HG02763 (cell line): ENCODE measurements at regions not wholly inside any gene's neighbourhood (a gene's known extent, or its start where the extent isn't known, plus 50 kb on each side); places are given as distances from the start of the nearest gene placed in this dataset.
"Not testable (repeated sequence)": the region's sequence is repeated elsewhere in the genome, so short reads cannot be mapped to it uniquely, and the experiment has no call there.

Experiments used
- ATAC-seq: cut with Tn5 transposase; IDR thresholded peaks from one replicate; pipeline ENCODE4 v1.9.1; 2021; ENCODE audit warnings: mild to moderate bottlenecking, moderate library complexity; ENCODE audit not compliant: unreplicated experiment

DNA sequence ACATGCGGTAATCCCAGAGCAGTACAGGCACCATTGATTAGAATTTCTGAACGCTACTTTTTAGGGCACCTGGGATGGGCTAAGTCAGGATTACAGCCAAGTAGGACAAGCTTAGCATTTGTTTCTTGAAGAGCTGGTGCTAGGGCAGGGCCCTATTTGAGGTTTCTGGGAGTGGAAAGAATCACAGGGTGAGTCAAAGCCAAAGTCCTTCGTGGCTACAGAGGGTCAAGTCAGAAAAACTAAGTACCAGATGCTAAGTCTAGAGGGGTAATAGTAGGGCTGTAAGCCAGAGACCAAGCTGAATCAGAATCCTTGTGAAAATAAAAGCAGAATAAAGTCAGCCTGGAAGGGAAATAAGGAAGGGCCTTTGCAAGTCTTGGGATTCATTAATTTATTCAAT is 448.6 kb downstream of the ZIC3 start:
- no peak for ATAC-seq

DNA sequence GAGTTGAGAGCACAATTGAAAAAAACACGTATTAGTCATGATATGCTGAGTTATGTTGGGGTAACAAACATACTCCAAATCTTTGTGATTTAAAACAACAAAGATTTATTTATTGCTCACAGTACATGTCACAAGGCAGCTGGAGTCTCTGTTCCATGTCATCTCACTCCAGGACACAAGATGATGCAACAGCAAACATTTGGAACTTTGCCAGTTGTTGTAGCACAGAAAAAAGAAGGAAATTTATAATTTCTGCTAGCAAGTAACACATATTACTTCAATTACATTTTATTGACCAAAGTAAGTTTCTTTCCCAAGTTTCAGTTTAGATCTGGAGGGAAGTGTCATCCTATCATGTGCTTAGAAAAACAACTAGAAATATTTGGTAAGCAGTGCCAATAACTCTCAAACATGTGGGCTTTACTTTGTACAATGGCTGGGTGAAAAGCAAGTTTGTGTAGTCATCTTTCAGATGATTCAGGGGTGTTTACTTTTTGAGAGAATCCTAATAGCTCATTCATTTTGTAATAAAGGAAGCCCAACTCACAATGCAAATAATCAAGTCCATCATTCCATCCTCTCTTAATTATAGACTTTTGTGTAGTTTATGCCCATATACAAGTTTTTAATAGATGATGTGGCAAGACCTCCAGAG is 452.3 kb downstream of the ZIC3 start:
- ATAC-seq = no peak

DNA sequence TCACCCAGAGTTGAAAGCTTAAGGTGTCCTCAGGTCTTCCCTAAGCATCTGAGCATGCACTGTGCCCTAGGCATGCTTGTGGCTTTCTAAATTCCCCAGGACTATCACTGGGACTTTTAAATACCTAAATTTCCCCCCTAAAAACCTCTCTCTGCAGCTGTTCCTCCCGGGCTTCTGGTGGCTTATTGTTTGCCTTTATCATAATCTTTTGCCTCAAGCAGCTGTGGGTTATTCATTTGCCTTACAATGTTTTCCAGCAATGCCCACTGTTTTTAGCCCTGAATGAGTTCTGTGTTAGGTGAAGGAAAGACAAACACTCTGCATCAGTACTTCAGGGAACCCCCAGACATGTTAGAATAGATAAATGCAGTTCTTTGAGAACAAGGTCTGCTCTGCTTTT is 455.0 kb downstream of the ZIC3 start:
- ATAC-seq = no peak

DNA sequence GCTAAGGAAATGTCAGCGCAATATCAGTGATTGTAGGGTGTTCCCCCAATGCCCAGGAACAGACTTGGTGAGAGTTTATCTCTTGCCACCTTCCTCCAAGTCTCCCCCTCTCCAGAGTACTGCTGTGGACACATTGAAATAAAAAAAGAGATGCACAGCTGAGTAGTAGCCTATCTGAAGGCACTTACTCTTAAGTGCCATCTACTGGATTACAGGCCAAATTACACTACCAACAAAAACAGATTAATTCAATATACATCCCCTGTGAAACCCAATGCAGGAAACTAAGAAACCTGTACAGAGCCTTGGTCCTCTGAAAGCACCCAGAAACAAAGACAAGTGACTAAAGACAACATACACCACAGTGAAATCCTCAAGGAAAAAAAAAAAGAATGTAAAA is 460.3 kb downstream of the ZIC3 start:
- no peak for ATAC-seq

DNA sequence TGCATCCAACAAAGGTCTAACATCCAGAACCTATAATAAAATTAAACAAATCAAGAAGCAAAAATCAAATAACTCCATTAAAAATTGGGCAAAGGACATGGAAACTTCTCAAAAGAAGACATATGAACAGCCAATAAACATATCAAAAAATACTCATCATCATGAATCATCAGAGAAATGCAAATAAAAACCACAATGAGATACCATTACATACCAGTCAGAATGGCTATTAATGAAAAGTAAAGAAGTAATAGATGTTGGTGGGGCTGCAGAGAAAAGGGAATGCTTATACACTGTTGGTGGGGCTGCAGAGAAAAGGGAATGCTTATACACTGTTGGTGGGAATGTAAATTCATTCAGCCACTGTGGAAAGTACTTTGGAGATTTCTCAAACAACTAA is 465.8 kb downstream of the ZIC3 start:
- ATAC-seq = no peak

DNA sequence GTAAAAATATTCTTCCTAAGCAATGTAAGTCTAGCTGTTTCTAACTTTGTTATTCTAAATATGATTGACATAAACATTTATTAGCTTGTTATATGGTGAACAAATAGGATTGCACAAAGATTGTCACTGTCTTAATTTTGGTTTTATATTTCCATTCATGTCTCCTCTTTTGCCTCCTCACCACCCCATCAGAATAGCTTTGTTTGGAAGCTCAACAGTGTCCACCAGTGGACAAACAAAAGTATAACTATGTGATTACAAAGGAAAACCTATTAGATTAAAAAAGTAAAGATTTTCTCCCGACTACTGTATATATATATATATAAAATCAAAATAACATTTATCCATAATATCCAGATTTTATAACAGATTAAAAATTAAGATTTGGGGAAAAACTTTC is 468.2 kb downstream of the ZIC3 start:
- no peak for ATAC-seq

DNA sequence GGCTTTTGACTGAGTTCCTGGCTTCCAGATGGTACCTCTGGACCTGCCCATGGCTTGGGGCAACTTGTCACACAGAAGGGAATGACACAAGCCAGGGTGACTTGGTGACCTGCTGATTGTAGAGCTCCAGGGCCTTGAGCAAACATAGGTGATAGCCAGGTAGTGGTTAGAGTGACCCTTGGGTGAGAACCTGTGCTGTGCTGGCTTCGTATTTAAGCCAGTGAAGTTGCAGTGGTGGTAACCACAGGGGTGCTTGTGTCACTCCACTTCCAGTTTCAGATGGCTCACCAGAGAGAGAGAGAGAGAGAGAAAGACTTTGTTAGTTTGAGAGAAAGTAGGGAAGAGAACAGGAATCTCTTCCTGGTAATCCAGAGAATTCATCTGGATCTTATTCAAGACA is 471.6 kb downstream of the ZIC3 start:
- ATAC-seq = no peak

DNA sequence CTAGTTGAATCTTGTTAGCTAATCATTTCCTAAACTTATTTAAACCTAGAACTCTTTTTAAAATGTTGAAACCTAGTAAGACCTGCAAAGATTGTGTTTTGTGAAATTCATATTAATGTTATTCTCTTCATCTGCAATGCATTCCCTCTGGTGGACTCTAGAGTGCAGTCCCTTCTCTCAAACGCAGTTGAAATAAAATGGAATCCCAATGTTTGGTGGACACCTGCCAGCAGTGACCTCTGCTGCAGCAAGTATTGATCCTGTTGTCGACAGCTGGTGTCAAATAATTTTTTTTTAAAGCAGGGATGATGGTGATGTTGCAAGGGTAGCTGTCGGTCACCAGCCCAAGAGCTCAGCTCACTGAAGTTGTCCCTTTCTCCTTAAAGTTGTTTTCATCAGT is 492.0 kb downstream of the ZIC3 start:
- ATAC-seq = no peak

DNA sequence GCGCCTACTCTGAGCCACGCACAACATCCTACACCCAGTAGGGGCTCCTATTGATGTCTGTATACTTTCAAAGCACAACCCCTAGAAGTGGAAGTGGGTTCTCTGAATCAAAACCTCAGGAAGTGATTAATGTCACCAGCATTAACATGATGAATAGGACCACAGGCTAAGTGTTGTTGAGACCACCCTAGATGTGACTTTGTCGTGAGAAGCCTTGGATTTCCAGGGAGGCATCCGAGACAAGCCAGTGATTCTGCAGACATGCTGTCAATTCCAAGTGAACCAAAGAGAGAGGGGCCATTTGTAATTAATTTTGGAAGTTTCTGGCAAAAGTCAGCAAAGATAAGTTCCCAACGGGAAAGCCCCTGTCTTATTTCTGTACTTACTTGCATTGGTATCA is 493.0 kb downstream of the ZIC3 start:
- no peak for ATAC-seq

DNA sequence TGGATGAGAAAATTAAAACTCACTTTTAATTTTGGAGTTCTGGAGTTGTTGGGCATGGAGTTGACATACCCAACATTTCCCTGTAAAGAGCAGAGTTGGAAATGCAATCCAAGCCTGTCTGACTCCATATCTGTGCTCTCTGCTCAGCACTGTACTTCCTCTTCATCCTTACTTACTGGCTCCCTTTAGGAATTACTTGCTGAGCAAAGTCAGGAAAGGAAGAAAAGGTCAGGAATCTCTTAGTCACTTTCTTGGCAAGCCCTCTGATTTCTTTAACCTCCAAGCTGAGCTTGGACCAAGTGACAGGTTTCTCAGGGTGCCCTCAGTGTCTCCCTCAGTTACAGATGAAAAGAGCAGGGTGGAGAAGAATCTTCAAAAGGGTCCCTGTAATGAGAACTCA is 501.5 kb downstream of the ZIC3 start:
- no peak for ATAC-seq

DNA sequence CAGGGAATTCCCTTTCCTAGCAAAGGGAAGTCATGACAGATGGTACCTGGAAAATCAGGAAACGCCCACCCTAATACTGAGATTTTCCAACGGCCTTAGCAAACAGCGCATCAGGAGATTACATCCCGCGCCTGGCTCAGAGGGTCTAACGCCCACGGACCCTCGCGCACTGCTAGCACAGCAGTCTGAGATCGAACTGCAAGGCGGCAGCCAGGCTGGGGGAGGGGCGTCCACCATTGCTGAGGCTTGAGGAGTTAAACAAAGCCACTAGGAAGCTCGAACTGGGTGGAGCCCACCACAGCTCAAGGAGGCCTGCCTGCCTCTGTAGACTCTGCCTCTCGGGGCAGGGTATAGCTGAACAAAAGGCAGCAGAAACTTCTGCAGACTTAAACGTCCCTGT is 507.7 kb downstream of the ZIC3 start:
- no peak for ATAC-seq

DNA sequence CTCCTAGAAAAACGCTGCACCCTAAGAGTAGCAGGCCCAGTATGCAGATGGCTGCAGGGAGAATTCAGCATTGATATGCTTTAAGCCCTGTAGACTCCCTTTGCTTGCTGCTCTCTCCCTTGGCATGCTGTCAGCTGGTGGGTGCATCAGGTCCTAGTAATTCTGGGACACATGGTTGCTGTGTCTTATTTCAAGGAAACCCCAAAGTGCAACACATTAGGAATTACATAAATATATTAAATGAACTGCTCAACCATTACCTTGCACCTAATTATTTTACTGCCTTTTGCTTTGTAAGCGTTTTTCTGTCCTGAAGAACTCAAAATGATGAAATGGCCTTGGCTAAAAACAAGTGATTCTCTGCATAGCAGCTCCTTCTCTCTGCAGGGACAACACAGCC is 516.3 kb downstream of the ZIC3 start:
- ATAC-seq = no peak

DNA sequence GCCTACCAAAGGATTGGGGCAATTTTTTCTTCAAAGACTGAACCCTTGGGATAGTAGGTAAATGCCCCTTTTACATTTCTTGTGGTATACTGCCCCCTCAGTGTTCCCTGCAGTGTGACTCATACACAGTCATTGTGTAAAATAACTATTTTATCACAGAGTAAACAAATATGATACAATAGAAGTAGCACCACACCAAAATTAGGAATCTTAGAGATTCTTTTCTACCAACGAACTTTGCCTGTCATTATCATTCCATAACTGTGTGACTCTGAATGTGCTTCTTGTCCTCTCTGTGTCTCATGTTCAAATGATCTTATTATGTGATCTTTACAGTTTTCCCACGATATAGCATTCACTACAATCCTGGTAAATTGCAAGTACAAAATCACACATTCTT is 517.0 kb downstream of the ZIC3 start:
- ATAC-seq = no peak

DNA sequence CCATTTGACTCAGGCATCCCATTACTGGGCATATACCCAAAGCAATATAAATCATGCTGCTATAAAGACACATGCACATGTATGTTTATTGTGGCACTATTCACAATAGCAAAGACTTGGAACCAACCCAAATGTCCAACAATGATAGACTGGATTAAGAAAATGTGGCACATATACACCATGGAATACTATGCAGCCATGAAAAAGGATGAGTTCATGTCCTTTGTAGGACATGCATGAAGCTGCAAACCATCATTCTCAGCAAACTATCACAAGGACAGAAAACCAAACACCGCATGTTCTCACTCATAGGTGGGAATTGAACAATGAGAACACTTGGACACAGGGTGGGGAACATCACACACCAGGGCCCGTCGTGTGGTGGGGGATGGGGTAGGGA is 545.0 kb downstream of the ZIC3 start:
- not testable (repeated sequence) for ATAC-seq

DNA sequence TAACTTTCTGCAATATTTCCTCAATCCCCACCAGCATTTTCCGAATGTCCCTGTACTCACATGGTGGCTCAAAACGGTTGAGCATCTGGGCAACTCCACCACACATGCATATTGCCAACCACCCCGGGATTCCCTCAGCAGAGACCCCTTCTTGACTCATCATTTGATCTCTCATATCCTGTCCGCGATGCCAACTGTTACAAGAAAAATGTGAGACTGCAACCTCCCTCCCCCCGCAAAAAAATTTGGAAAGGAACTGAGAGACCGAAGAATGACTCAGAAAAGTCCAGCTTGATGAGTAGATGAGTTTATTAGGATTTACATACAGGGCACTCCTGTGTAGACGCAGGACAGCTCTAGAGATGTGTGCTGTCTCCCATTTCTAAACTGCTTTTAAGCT is 561.4 kb downstream of the ZIC3 start:
- no peak for ATAC-seq

DNA sequence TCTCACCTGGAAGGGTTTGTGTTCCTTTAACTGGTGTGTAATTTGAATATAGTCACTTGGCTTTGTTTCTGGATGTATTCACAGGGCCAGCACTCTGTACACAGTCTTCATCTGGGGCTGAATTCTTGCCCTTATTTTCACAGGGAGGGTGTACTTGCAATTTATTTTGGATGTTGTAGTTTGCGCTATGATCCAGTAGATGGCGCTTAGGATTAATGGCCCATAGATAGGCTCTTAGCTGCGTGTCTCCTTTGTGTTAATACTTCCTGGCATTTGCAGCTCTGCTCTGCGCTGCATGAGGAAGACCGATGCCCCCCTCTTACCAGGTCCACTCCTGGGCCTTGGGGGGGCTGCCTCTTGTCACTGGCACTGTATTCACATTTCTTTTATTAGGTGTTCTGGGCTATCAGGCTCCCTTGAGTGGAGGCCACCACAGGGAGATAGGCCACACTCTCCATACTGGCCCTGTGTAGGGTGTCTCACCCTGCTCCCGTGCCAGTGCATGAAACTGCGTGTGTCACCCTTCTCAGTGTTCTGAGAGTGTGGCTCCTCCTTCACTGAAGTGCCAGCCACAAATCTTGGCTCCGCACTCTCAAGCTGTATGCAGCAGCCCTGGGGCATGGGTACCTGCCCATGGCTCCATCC is 562.2 kb downstream of the ZIC3 start:
- peak; percentile 92 for ATAC-seq

DNA sequence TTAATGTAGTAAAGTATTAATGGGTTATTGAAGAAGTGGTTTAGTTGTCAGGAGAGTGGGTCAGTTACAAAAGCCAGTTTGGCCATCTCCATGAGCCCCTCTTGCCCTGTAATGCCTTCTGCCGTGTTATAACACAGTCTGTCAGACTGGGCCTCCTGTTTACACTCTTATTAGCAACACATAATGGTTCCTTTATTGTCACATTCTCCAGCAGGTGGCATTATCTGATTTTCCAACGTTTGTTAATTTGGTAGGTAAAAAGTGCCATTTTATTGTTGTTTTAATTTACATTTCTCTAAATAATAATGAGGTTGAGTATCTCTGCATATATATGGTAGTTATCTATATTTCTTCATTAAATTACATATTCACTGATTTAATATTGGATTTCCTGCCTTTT is 560.8 kb downstream of the FGF13 start:
- ATAC-seq = no peak

DNA sequence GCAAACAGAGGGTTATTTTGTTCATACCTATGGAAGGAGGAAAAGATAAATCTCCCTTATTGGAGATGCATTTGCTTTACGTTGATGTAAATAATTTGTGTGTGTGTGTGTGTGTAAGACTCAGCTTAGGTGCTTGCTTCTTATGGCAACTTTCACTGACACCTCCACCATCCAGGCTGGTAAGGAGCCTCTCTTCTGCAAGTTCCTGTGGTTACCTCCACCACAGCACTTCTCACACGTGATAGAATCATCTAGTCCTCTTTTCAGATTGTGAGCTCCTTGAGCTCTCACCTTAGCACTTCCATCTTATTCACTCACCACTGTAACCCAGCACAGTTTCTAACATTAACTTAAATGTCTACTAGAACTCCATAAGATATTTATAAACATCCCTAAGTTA is 553.7 kb downstream of the FGF13 start:
- no peak for ATAC-seq

DNA sequence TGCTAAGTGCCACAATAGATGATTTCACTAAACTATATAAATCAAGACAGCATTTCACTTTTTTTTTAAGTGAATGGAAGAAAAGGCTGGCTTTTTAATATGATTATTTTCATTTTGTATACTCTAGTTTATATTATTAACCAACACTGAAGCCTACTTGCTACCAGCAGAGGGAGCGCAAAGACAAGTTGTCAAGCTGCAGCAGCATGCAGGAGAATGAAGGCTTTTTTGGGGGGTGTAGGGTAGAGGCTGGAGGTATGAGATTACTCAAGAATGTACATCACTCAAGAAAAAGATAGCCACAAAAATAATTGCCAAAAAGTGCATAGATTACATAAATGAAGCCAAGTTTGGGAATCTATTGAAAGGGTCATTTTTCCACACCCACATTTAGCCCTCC is 519.5 kb downstream of the FGF13 start:
- ATAC-seq = no peak

DNA sequence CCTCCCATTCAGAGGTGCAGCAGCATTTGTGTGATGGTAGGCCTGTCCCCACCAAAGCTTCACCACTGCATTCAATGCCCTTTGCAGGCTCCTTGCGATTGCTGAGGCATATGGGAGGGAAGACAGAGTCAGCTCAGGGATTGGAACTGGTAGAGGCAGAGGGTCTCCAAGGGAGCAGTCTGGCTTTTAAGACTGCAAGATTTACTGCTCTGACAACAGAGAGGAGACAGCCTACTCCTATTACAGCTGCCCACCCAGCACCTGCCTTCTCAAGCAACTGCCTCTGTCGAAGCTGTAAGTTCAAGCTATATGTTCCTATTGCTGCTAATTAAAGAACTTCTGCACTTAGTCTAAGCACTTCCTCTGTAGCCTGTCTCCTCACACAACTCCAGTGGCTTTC is 481.8 kb downstream of the FGF13 start:
- ATAC-seq = no peak

DNA sequence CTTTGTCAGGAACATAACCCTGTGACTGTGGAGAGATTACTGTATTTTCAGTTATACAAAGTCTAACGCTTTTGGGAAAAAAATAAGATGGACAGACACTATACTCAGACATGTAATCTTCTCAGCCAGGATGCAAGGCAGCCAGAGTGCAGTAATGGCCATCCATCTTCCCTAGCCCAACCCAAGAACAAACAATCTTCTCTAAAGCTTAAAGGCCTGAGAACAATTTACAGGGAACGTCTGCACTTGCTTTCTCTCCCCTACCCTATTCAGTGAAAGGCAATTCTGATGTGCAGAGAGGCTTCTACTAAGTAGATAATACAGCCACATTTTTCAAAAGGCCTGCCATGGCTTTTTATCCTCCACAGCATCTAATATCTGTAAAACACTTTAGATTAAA is 471.3 kb downstream of the FGF13 start:
- ATAC-seq = no peak

DNA sequence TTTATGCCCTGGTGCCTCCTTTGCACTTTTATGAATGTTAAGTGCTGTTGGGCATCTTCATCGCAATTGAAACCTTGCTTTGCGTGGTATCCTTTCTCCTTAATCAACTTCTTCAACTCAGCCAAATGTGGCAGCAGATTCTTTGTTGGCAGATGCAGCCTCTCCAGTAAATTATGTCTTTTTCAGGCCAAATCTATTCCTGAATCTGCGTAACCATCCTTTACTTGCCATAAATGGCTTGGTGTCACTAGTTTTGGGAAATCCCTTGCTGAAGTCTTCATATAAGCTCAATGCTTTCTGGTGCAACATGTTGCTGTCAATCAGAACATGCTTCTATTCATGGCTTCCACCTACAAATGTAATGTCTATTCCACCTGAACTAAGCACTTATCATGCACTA is 457.5 kb downstream of the FGF13 start:
- no peak for ATAC-seq

DNA sequence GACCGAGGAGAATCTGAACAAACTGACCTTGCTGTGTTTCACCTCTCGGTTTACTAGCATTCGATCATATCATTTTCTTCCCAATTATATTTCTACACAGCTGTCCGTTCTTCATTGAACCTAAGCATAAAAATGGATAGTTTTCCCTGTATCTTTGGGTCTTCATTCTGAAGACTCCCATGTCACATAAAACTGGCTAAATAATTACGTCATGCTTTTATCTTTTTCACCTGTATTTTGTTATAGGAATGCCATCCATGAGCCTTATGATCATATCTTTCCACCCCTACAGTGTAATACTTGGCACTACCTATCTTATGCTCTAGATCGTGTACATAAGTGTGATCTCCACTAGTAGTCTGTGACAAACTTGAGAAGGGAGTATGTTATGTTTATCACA is 456.1 kb downstream of the FGF13 start:
- no peak for ATAC-seq
